HG03280 (cell line): ENCODE measurements at regions not wholly inside any gene's neighbourhood (a gene's known extent, or its start where the extent isn't known, plus 50 kb on each side); places are given as distances from the start of the nearest gene placed in this dataset.

ENCODE experiments used
- ATAC-seq: cut with Tn5 transposase; IDR thresholded peaks from one replicate; pipeline ENCODE4 v1.9.1; 2021; ENCODE audit warnings: mild to moderate bottlenecking, moderate library complexity; ENCODE audit not compliant: unreplicated experiment

GRCh38 chr21:38145104-38145503 lies 111.7 kb upstream of the KCNJ15 start:
- no peak for ATAC-seq

GRCh38 chr21:38147391-38147790 lies 109.4 kb upstream of the KCNJ15 start:
- no peak for ATAC-seq

- no peak for ATAC-seq
Measured at GRCh38 chr21:38148046-38148445, 108.7 kb upstream of the KCNJ15 start.

GRCh38 chr21:38151021-38151645 lies 105.7 kb upstream of the KCNJ15 start:
- no peak for ATAC-seq

- no peak for ATAC-seq
Measured at GRCh38 chr21:38156200-38156599, 100.6 kb upstream of the KCNJ15 start.

- no peak for ATAC-seq
Measured at GRCh38 chr21:38159355-38159754, 97.4 kb upstream of the KCNJ15 start.

- ATAC-seq: no peak
Measured at GRCh38 chr21:38165466-38166172, 91.2 kb upstream of the KCNJ15 start.

- ATAC-seq: no peak
Measured at GRCh38 chr21:38166173-38166535, 90.6 kb upstream of the KCNJ15 start.

GRCh38 chr21:38167345-38167744 lies 89.4 kb upstream of the KCNJ15 start:
- ATAC-seq: no peak

GRCh38 chr21:38170283-38170682 lies 86.5 kb upstream of the KCNJ15 start:
- ATAC-seq: no peak

GRCh38 chr21:38170704-38171682 lies 85.8 kb upstream of the KCNJ15 start:
- no peak for ATAC-seq

- ATAC-seq: no peak
Measured at GRCh38 chr21:38171723-38172344, 85.0 kb upstream of the KCNJ15 start.

- no peak for ATAC-seq
Measured at GRCh38 chr21:38173276-38174035, 83.3 kb upstream of the KCNJ15 start.

- ATAC-seq: no peak
Measured at GRCh38 chr21:38175306-38175705, 81.5 kb upstream of the KCNJ15 start.

GRCh38 chr21:38177919-38178652 lies 78.7 kb upstream of the KCNJ15 start:
- ATAC-seq: no peak

- no peak for ATAC-seq
Measured at GRCh38 chr21:38178653-38179470, 77.9 kb upstream of the KCNJ15 start.

GRCh38 chr21:38179511-38179910 lies 77.3 kb upstream of the KCNJ15 start:
- no peak for ATAC-seq

GRCh38 chr21:38181096-38181495 lies 75.7 kb upstream of the KCNJ15 start:
- no peak for ATAC-seq
